ENCODE measurements at regions not wholly inside any gene's neighbourhood (a gene's known extent, or its start where the extent isn't known, plus 50 kb on each side); places are given as distances from the start of the nearest gene placed in this dataset.

- no peaks in the 10 kb centered on the region for H3K27me3 ChIP-seq
- WGBS: 74% methylated on average over 1 of the region's 1 CpG
- no peak overlapping the region for H3K27ac ChIP-seq
- TF ChIP-seq POLR2A (IDR thresholded peaks at IDR 0.05) (no peak), CTCF (IDR thresholded peaks at IDR 0.05) (no peak), EP300 (IDR thresholded peaks at IDR 0.05) (no peak), POLR2AphosphoS5 (IDR thresholded peaks at IDR 0.05) (no peak)
- H3K36me3 ChIP-seq: no peaks in the 10 kb centered on the region
- no peak for DNase-seq (ENCODE audit: low spot score in 2 of 2)
- H3K4me1 ChIP-seq: no peaks in the 10 kb centered on the region
- no peaks in the 10 kb centered on the region for H3K9me3 ChIP-seq
- H3K4me3 ChIP-seq: no peak overlapping the region
Observed at GRCh38 chr2:103740631-103741030, 978.8 kb downstream of the TMEM182 start.

- Histone ChIP-seq H3K9me3 (no peaks in the 10 kb centered on the region), H3K36me3 (no peaks in the 10 kb centered on the region), H3K27me3 (no peaks in the 10 kb centered on the region), H3K27ac (no peak overlapping the region), H3K4me1 (no peaks in the 10 kb centered on the region), H3K4me3 (no peak overlapping the region)
- no peak for DNase-seq (ENCODE audit: low spot score in 2 of 2)
- TF ChIP-seq EP300 (IDR thresholded peaks at IDR 0.05) (no peak), POLR2AphosphoS5 (IDR thresholded peaks at IDR 0.05) (no peak), POLR2A (IDR thresholded peaks at IDR 0.05) (no peak), CTCF (IDR thresholded peaks at IDR 0.05) (no peak)
Observed at GRCh38 chr2:103743195-103743594, 981.4 kb downstream of the TMEM182 start.

GRCh38 chr2:103754530-103754929, 992.7 kb downstream of the TMEM182 start:
- H3K36me3 ChIP-seq: no peaks in the 10 kb centered on the region
- H3K27me3 ChIP-seq: no peaks in the 10 kb centered on the region
- no peaks in the 10 kb centered on the region for H3K4me1 ChIP-seq
- H3K27ac ChIP-seq: no peak overlapping the region
- peaks cover 3% of the 10 kb centered on the region for H3K9me3 ChIP-seq
- WGBS: 69% methylated on average over 2 of the region's 2 CpGs
- H3K4me3 ChIP-seq: no peak overlapping the region
- no peak for DNase-seq (ENCODE audit: low spot score in 2 of 2)
- TF ChIP-seq EP300 (IDR thresholded peaks at IDR 0.05) (no peak), CTCF (IDR thresholded peaks at IDR 0.05) (no peak), POLR2AphosphoS5 (IDR thresholded peaks at IDR 0.05) (no peak), POLR2A (IDR thresholded peaks at IDR 0.05) (no peak)

- H3K9me3 ChIP-seq: no peaks in the 10 kb centered on the region
- 68% methylated on average over 4 of the region's 4 CpGs for WGBS
- TF ChIP-seq CTCF (IDR thresholded peaks at IDR 0.05) (no peak), EP300 (IDR thresholded peaks at IDR 0.05) (no peak), POLR2A (IDR thresholded peaks at IDR 0.05) (no peak), POLR2AphosphoS5 (IDR thresholded peaks at IDR 0.05) (no peak)
Observed at GRCh38 chr2:103773884-103774283, 1012.1 kb downstream of the TMEM182 start.

GRCh38 chr2:103780088-103780702, 1018.4 kb downstream of the TMEM182 start:
- Histone ChIP-seq H3K4me3 (no peak overlapping the region), H3K4me1 (no peaks in the 10 kb centered on the region), H3K27me3 (no peaks in the 10 kb centered on the region), H3K9me3 (no peaks in the 10 kb centered on the region), H3K36me3 (no peaks in the 10 kb centered on the region), H3K27ac (no peak overlapping the region)
- DNase-seq (ENCODE audit: low spot score in 2 of 2): no peak
- TF ChIP-seq CTCF (IDR thresholded peaks at IDR 0.05): no peak
- TF ChIP-seq POLR2AphosphoS5 (IDR thresholded peaks at IDR 0.05): no peak
- TF ChIP-seq POLR2A (IDR thresholded peaks at IDR 0.05): no peak
- TF ChIP-seq EP300 (IDR thresholded peaks at IDR 0.05): no peak
- 85% methylated on average over 4 of the region's 4 CpGs for WGBS

More at GRCh38 chr2:103773884-103774283, 1012.1 kb downstream of the TMEM182 start:
- no peak overlapping the region for H3K4me3 ChIP-seq
- DNase-seq (ENCODE audit: low spot score in 2 of 2): no peak
- no peak overlapping the region for H3K27ac ChIP-seq
- H3K36me3 ChIP-seq: no peaks in the 10 kb centered on the region
- no peaks in the 10 kb centered on the region for H3K27me3 ChIP-seq
- H3K4me1 ChIP-seq: no peaks in the 10 kb centered on the region
